Upper lobe of right lung (tissue), 1 donor: ENCODE measurements at regions not wholly inside any gene's neighbourhood (a gene's known extent, or its start where the extent isn't known, plus 50 kb on each side); places are given as distances from the start of the nearest gene placed in this dataset.

ENCODE experiments used
- ATAC-seq: fragments of 200-7000 bp; cut with Tn5 transposase; one replicate; pipeline ENCODE4 v1.9.1; 2020; ENCODE audit warnings: mild to moderate bottlenecking, moderate library complexity
- DNase-seq: peaks from one replicate; pipeline ENCODE4 v3.0.0-alpha.2; 2020
- H3K27ac ChIP-seq: fragments of 200-600 bp; one replicate; pipeline ENCODE4 v1.8.0; 2022
- H3K27me3 ChIP-seq: fragments of 200-600 bp; one replicate; pipeline ENCODE4 v1.8.0; 2022; ENCODE audit warnings: mild to moderate bottlenecking
- H3K36me3 ChIP-seq: fragments of 200-600 bp; one replicate; pipeline ENCODE4 v1.8.0; 2022
- H3K4me1 ChIP-seq: fragments of 200-600 bp; one replicate; pipeline ENCODE4 v1.8.0; 2022
- H3K4me3 ChIP-seq: fragments of 200-600 bp; one replicate; pipeline ENCODE4 v1.8.0; 2022; ENCODE audit warnings: mild to moderate bottlenecking
- H3K9me3 ChIP-seq: fragments of 200-600 bp; one replicate; pipeline ENCODE4 v1.8.0; 2022
- CTCF ChIP-seq: fragments of 200-600 bp; IDR thresholded peaks from one replicate; pipeline ENCODE4 v1.8.0; 2022; ENCODE audit warnings: antibody characterized with exemption
- intact Hi-C: fragments of 100-400 bp; cut with DNase I; formaldehyde crosslinking; loops from one replicate; pipeline ENCODE4 v1.11.0; 2022
- donor health status: DM: no; HTN: yes; CAD: no; lungs with severe emphysema.

DNA sequence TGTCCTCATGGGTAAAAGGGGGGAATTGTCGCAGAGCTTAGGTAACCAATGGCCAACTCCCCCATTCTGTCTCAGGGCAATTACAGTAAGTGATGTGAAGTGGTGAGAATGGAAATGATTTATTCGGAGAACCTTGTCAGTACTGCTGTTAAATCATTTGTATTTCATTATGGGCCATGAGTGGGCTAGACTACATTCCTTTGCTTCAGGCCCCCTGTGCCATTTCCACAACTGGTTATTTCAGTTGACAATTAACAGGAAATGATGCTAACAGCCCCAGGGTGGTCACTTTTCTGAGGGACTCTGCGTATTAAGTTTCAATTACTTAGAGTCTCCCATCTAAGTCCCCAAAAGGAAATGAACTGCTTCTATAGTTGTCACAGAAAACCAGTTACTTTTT lies 653.7 kb downstream of the CCDC171 start:
- Histone ChIP-seq H3K27me3 (no peaks in the 10 kb centered on the region), H3K27ac (no peak overlapping the region), H3K9me3 (no peaks in the 10 kb centered on the region), H3K4me3 (no peak overlapping the region), H3K36me3 (no peaks in the 10 kb centered on the region), H3K4me1 (no peaks in the 10 kb centered on the region)
- ATAC-seq (no peak), DNase-seq (no peak)
- intact Hi-C loops = no loop called here
- no peak for TF ChIP-seq CTCF

GRCh38 chr9:16207161-16207560 lies 654.3 kb downstream of the CCDC171 start:
- intact Hi-C loops = no loop called here
- no peak overlapping the region for H3K4me3 ChIP-seq
- TF ChIP-seq CTCF = no peak
- H3K4me1 ChIP-seq = no peaks in the 10 kb centered on the region
- H3K27ac ChIP-seq = no peak overlapping the region
- no peak for ATAC-seq
- no peaks in the 10 kb centered on the region for H3K9me3 ChIP-seq
- no peak for DNase-seq
- H3K36me3 ChIP-seq = no peaks in the 10 kb centered on the region
- H3K27me3 ChIP-seq = no peaks in the 10 kb centered on the region

GRCh38 chr9:16210440-16210839 lies 657.6 kb downstream of the CCDC171 start:
- no peaks in the 10 kb centered on the region for H3K36me3 ChIP-seq
- H3K27ac ChIP-seq = no peak overlapping the region
- no peaks in the 10 kb centered on the region for H3K27me3 ChIP-seq
- H3K4me3 ChIP-seq = no peak overlapping the region
- H3K4me1 ChIP-seq = peaks cover 5% of the 10 kb centered on the region
- no peaks in the 10 kb centered on the region for H3K9me3 ChIP-seq
- ATAC-seq = no peak
- DNase-seq = no peak
- intact Hi-C loops = no loop called here
- no peak for TF ChIP-seq CTCF

DNA sequence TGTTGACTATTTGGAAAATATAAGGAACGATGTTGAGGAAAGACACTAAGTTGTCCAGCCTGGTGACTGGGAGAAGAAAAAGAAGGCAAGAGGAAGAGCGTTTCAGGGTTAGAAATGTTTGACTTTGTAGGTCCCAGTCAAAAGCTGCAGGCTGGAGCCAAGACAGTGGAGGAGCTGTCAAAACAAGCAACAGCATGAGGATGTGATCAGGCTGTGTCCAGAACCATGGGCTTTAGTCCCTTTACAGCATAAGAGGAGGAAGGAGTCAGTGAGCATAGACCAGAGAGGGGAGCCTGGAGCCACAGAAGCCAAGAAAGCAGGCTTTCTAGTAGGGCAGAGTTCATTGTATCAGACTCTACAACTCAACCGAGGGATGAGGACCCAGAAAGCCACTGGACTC lies 658.5 kb downstream of the BNC2 start:
- ATAC-seq (peak; percentile 56), DNase-seq (no peak)
- Histone ChIP-seq H3K27ac (no peak overlapping the region), H3K4me1 (peaks cover 5% of the 10 kb centered on the region), H3K36me3 (no peaks in the 10 kb centered on the region), H3K9me3 (no peaks in the 10 kb centered on the region), H3K4me3 (no peak overlapping the region), H3K27me3 (no peaks in the 10 kb centered on the region)
- TF ChIP-seq CTCF = no peak
- intact Hi-C loops = no loop called here

DNA sequence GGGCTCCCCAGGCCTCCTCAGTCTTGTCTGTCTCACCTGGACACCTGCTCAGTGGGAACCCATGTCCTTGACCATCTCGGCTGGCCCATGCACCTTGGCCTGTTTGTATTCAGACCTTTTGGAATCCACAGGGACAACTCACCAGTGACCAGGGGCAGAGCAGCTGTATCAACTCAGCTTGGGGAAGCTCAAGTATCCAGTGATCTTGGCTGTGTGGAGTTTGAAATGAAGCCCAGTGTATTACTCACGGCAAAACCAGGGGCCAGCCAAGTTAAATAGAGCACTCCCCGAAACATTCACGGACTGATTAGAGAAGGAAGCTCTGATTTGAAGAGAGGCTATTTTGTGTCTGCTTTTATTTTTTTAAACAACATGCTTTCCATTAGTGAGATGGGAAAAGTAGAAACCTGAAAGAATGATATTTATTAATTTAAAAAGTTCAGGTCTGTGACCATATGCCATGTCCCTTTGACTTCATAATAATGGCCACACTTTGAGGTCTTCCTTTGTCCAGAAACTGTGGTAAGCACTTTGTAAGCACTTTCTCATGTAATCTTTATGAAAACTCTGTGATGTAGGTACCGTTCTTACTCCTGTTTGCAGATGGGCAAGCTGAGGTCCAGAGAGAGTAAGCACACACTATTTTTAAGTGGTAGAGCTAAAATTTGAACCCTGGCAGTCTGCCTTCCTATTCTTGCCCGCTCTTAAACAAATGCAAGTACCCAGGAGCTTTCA lies 656.5 kb downstream of the BNC2 start:
- Histone ChIP-seq H3K4me3 (no peak overlapping the region), H3K27me3 (no peaks in the 10 kb centered on the region), H3K4me1 (peaks cover 5% of the 10 kb centered on the region), H3K36me3 (no peaks in the 10 kb centered on the region), H3K9me3 (no peaks in the 10 kb centered on the region), H3K27ac (no peak overlapping the region)
- TF ChIP-seq CTCF = no peak
- DNase-seq = no peak
- intact Hi-C loops = no loop called here
- ATAC-seq = peak; percentile 87
